Esophagus squamous epithelium (tissue), 5 donors: ENCODE measurements at regions not wholly inside any gene's neighbourhood (a gene's known extent, or its start where the extent isn't known, plus 50 kb on each side); places are given as distances from the start of the nearest gene placed in this dataset.

Experiments
- DNase-seq: peaks from one replicate; lab custom pipeline; 2025; lab: John Stamatoyannopoulos, UW
- H3K27ac ChIP-seq, 4 donors: fragments of 200-600 bp; sonication (generic); one replicate each; pipeline ENCODE4 v1.5.1; 2016 to 2019; ENCODE audit warnings: mild to moderate bottlenecking in 1 of 4
- H3K27me3 ChIP-seq, 4 donors: fragments of 200-600 bp; sonication (generic); 1 replicate in 3 of 4; 2 replicates in 1 of 4; pipeline versions ENCODE4 v1.5.1 to v1.6.0; 2017 to 2021; ENCODE audit warnings: antibody characterized with exemption in 1 of 4
- H3K36me3 ChIP-seq, 3 donors: fragments of 200-600 bp; sonication (generic); one replicate each; pipeline ENCODE4 v1.5.1; 2016 to 2019
- H3K4me1 ChIP-seq, 3 donors: fragments of 200-600 bp; sonication (generic); one replicate each; pipeline ENCODE4 v1.5.1; 2017 to 2019
- H3K4me3 ChIP-seq, 4 donors: fragments of 200-600 bp; sonication (generic); 1 replicate in 3 of 4; 2 replicates in 1 of 4; pipeline ENCODE4 v1.5.1; 2016 to 2019; ENCODE audit warnings: mild to moderate bottlenecking in 2 of 4, moderate library complexity in 1 of 4
- H3K9me3 ChIP-seq, 3 donors: fragments of 200-600 bp; sonication (generic); one replicate each; pipeline ENCODE4 v1.5.1; 2016 to 2019
- CTCF ChIP-seq, 6 experiments: fragments of 450-650 bp in 4 of 6; fragments of 200-600 bp in 2 of 6; sonication (generic) in 2 of 6; IDR thresholded peaks; one replicate each; pipeline ENCODE4 v1.5.1; 2016 to 2019; ENCODE audit warnings: antibody characterized with exemption in 6 of 6, mild to moderate bottlenecking in 4 of 6, moderate library complexity in 4 of 6
- POLR2A ChIP-seq, 4 donors: fragments of 450-650 bp; IDR thresholded peaks; one replicate each; pipeline ENCODE4 v1.6.1; 2017; ENCODE audit warnings: antibody characterized with exemption in 4 of 4, mild to moderate bottlenecking in 4 of 4, moderate library complexity in 3 of 4
- WGBS, 2 donors: methylation state at CpG; one replicate each; pipeline ENCODE4 v1.1.5; 2018; 5-methylcytosine and 5-hydroxymethylcytosine counted together
- intact Hi-C: fragments of 100-400 bp; cut with DNase I; formaldehyde crosslinking; loops from one replicate; pipeline ENCODE4 v1.15.0; 2022
- donor health status: DM: yes; HTN: yes; CAD: no.

- no peak for TF ChIP-seq POLR2A (IDR thresholded peaks at IDR 0.05)
- no peak for TF ChIP-seq CTCF (IDR thresholded peaks at IDR 0.05)
- intact Hi-C loops: no loop called here
- no peaks in the 10 kb centered on the region for H3K27me3 ChIP-seq
These were observed 146.2 kb downstream of the SLC6A15 start for GRCh38 chr12:84766375-84766774.

GRCh38 chr12:84764001-84764400 is 148.6 kb downstream of the SLC6A15 start:
- Histone ChIP-seq H3K9me3 (no peaks in the 10 kb centered on the region), H3K27ac (no peak overlapping the region), H3K4me3 (no peak overlapping the region), H3K27me3 (no peaks in the 10 kb centered on the region), H3K4me1 (no peaks in the 10 kb centered on the region), H3K36me3 (no peaks in the 10 kb centered on the region)
- 78 to 79% methylated on average over 1 of the region's 1 CpG for WGBS, 2 donors
- TF ChIP-seq CTCF (IDR thresholded peaks at IDR 0.05) (no peak), POLR2A (IDR thresholded peaks at IDR 0.05) (no peak)
- no peak for DNase-seq
- intact Hi-C loops: no loop called here

More at GRCh38 chr12:84766375-84766774, 146.2 kb downstream of the SLC6A15 start:
- Histone ChIP-seq H3K27ac (no peak overlapping the region), H3K4me3 (no peak overlapping the region), H3K4me1 (no peaks in the 10 kb centered on the region), H3K36me3 (no peaks in the 10 kb centered on the region), H3K9me3 (no peaks in the 10 kb centered on the region)
- no peak for DNase-seq

- WGBS, 2 donors: 33 to 67% methylated on average over 1 of the region's 1 CpG
These were observed 149.5 kb downstream of the SLC6A15 start for GRCh38 chr12:84763107-84763506.

GRCh38 chr12:84760091-84760865 is 152.3 kb downstream of the SLC6A15 start:
- Histone ChIP-seq H3K36me3 (no peaks in the 10 kb centered on the region), H3K27me3 (no peaks in the 10 kb centered on the region), H3K4me1 (no peaks in the 10 kb centered on the region), H3K9me3 (no peaks in the 10 kb centered on the region), H3K4me3 (no peak overlapping the region), H3K27ac (no peak overlapping the region)
- no peak for TF ChIP-seq CTCF (IDR thresholded peaks at IDR 0.05)
- TF ChIP-seq POLR2A (IDR thresholded peaks at IDR 0.05): no peak
- no peak for DNase-seq
- WGBS, 2 donors: 27 to 32% methylated on average over 2 of the region's 2 CpGs
- intact Hi-C loops: no loop called here

More at GRCh38 chr12:84763107-84763506, 149.5 kb downstream of the SLC6A15 start:
- H3K9me3 ChIP-seq: no peaks in the 10 kb centered on the region
- no peak for DNase-seq
- intact Hi-C loops: no loop called here
- H3K27me3 ChIP-seq: no peaks in the 10 kb centered on the region
- no peaks in the 10 kb centered on the region for H3K4me1 ChIP-seq
- no peak overlapping the region for H3K4me3 ChIP-seq
- H3K27ac ChIP-seq: no peak overlapping the region
- TF ChIP-seq POLR2A (IDR thresholded peaks at IDR 0.05) (no peak), CTCF (IDR thresholded peaks at IDR 0.05) (no peak)
- H3K36me3 ChIP-seq: no peaks in the 10 kb centered on the region

GRCh38 chr12:84757978-84758377 is 154.6 kb downstream of the SLC6A15 start:
- H3K27me3 ChIP-seq: no peaks in the 10 kb centered on the region
- no peaks in the 10 kb centered on the region for H3K36me3 ChIP-seq
- intact Hi-C loops: no loop called here
- no peak for TF ChIP-seq CTCF (IDR thresholded peaks at IDR 0.05)
- no peak for TF ChIP-seq POLR2A (IDR thresholded peaks at IDR 0.05)
- DNase-seq: no peak
- H3K27ac ChIP-seq: no peak overlapping the region
- no peaks in the 10 kb centered on the region for H3K4me1 ChIP-seq
- 50 to 75% methylated on average over 1 of the region's 1 CpG for WGBS, 2 donors
- H3K4me3 ChIP-seq: no peak overlapping the region
- H3K9me3 ChIP-seq: no peaks in the 10 kb centered on the region
